Prostate gland (tissue), 2 donors: ENCODE measurements at regions not wholly inside any gene's neighbourhood (a gene's known extent, or its start where the extent isn't known, plus 50 kb on each side); places are given as distances from the start of the nearest gene placed in this dataset.

ENCODE experiments used
- DNase-seq: peaks from one replicate; pipeline ENCODE4 v3.0.0-alpha.2; 2019; ENCODE audit warnings: low spot score
- H3K27ac ChIP-seq, 2 donors: fragments of 200-600 bp; sonication (generic); 2 replicates each; pipeline ENCODE4 v1.5.1; 2017 to 2019
- H3K27me3 ChIP-seq: fragments of 200-600 bp; sonication (generic); replicated peaks from 2 replicates; pipeline ENCODE4 v1.5.1; 2019; ENCODE audit not compliant: insufficient read depth
- H3K36me3 ChIP-seq, 2 donors: fragments of 200-600 bp; sonication (generic); 1 replicate in 1 of 2; 2 replicates in 1 of 2; pipeline versions ENCODE4 v1.5.1 to v1.8.1; 2017 to 2019
- H3K4me1 ChIP-seq: fragments of 200-600 bp; sonication (generic); replicated peaks from 2 replicates; pipeline ENCODE4 v1.5.1; 2019
- H3K4me3 ChIP-seq, 2 donors: fragments of 200-600 bp; sonication (generic); 2 replicates each; pipeline ENCODE4 v1.5.1; 2017 to 2019
- H3K9me3 ChIP-seq: fragments of 200-600 bp; sonication (generic); 2 replicates; pipeline ENCODE4 v1.5.1; 2017
- CTCF ChIP-seq, 4 experiments: fragments of 200-600 bp in 2 of 4; fragments of 450-650 bp in 2 of 4; sonication (generic) in 2 of 4; IDR thresholded peaks; 1 replicate in 3 of 4; 2 replicates in 1 of 4; pipeline ENCODE4 v1.5.1; 2016 to 2019; ENCODE audit warnings: antibody characterized with exemption in 4 of 4, mild to moderate bottlenecking in 2 of 4, moderate library complexity in 2 of 4
- POLR2A ChIP-seq: fragments of 450-650 bp; IDR thresholded peaks from one replicate; pipeline ENCODE4 v1.6.1; 2016; ENCODE audit warnings: antibody characterized with exemption, mild to moderate bottlenecking
- POLR2AphosphoS5 ChIP-seq: sonication (generic); formaldehyde crosslinking; IDR thresholded peaks from one replicate; pipeline ENCODE4 v1.6.1; 2017; ENCODE audit warnings: antibody characterized with exemption
- WGBS: methylation state at CpG from one replicate; pipeline ENCODE4 v1.1.5; 2018; 5-methylcytosine and 5-hydroxymethylcytosine counted together
- intact Hi-C: fragments of 100-400 bp; cut with DNase I; formaldehyde crosslinking; loops from one replicate; pipeline ENCODE4 v1.14.2; 2022

- Histone ChIP-seq H3K27me3 (no peaks in the 10 kb centered on the region), H3K27ac (no peak overlapping the region), H3K36me3 (no peaks in the 10 kb centered on the region), H3K4me1 (no peaks in the 10 kb centered on the region), H3K4me3 (no peak overlapping the region), H3K9me3 (no peaks in the 10 kb centered on the region)
- TF ChIP-seq CTCF (IDR thresholded peaks at IDR 0.05) (peak in 1 of 4 experiments; percentile 5), POLR2A (no peak)
- WGBS = 18% methylated on average over 2 of the region's 2 CpGs
- intact Hi-C loops = no loop called here
- no peak for DNase-seq
Measured at GRCh38 chr4:64713256-64713840, 304.1 kb upstream of the TECRL start.

- DNase-seq = no peak
- Histone ChIP-seq H3K9me3 (no peaks in the 10 kb centered on the region), H3K27ac (no peak overlapping the region), H3K4me1 (no peaks in the 10 kb centered on the region), H3K36me3 (no peaks in the 10 kb centered on the region), H3K27me3 (no peaks in the 10 kb centered on the region), H3K4me3 (no peak overlapping the region)
- WGBS = 74% methylated on average over 8 of the region's 8 CpGs
- TF ChIP-seq POLR2AphosphoS5 = no peak
- no peak for TF ChIP-seq POLR2A
- TF ChIP-seq CTCF (IDR thresholded peaks at IDR 0.05) = no peak
- intact Hi-C loops = no loop called here
Measured at GRCh38 chr4:64712590-64712989, 303.3 kb upstream of the TECRL start.

- H3K9me3 ChIP-seq = no peaks in the 10 kb centered on the region
- DNase-seq = no peak
- H3K27me3 ChIP-seq = no peaks in the 10 kb centered on the region
- H3K36me3 ChIP-seq = no peaks in the 10 kb centered on the region
- intact Hi-C loops = no loop called here
- H3K27ac ChIP-seq = no peak overlapping the region
- H3K4me3 ChIP-seq = no peak overlapping the region
- H3K4me1 ChIP-seq = no peaks in the 10 kb centered on the region
- WGBS = 81% methylated on average over 3 of the region's 3 CpGs
- TF ChIP-seq CTCF (IDR thresholded peaks at IDR 0.05) = no peak
- no peak for TF ChIP-seq POLR2A
- no peak for TF ChIP-seq POLR2AphosphoS5
Measured at GRCh38 chr4:64705989-64706388, 296.7 kb upstream of the TECRL start.

- Histone ChIP-seq H3K9me3 (no peaks in the 10 kb centered on the region), H3K36me3 (no peaks in the 10 kb centered on the region), H3K4me1 (no peaks in the 10 kb centered on the region), H3K27ac (no peak overlapping the region), H3K4me3 (no peak overlapping the region), H3K27me3 (no peaks in the 10 kb centered on the region)
- no peak for DNase-seq
- TF ChIP-seq POLR2AphosphoS5 (no peak), POLR2A (no peak), CTCF (IDR thresholded peaks at IDR 0.05) (no peak)
- 63% methylated on average over 2 of the region's 2 CpGs for WGBS
- intact Hi-C loops = no loop called here
Measured at GRCh38 chr4:64698171-64698570, 288.9 kb upstream of the TECRL start.

- Histone ChIP-seq H3K36me3 (no peaks in the 10 kb centered on the region), H3K27me3 (no peaks in the 10 kb centered on the region), H3K4me3 (no peak overlapping the region), H3K4me1 (no peaks in the 10 kb centered on the region), H3K9me3 (no peaks in the 10 kb centered on the region), H3K27ac (no peak overlapping the region)
- intact Hi-C loops = no loop called here
- TF ChIP-seq CTCF (IDR thresholded peaks at IDR 0.05) = no peak
- no peak for TF ChIP-seq POLR2A
- no peak for TF ChIP-seq POLR2AphosphoS5
- no peak for DNase-seq
- 80% methylated on average over 4 of the region's 4 CpGs for WGBS
Measured at GRCh38 chr4:64682946-64683345, 273.7 kb upstream of the TECRL start.
